Activated CD4-positive, alpha-beta T cell treated with anti-CD3 and anti-CD28 coated beads, Interleukin-10, Interleukin-2, amounts not matched to agents 100 ng/mL and 50 ng/mL, durations not matched to agents 16 hours and 8 hours (primary cell): ENCODE measurements at regions not wholly inside any gene's neighbourhood (a gene's known extent, or its start where the extent isn't known, plus 50 kb on each side); places are given as distances from the start of the nearest gene placed in this dataset.

Source experiments
- DNase-seq: peaks from one replicate; pipeline ENCODE4 v3.0.0-alpha.2; 2020

- no peak for DNase-seq
These were observed 573.1 kb upstream of the SOX11 start for GRCh38 chr2:5119046-5119445.

DNA sequence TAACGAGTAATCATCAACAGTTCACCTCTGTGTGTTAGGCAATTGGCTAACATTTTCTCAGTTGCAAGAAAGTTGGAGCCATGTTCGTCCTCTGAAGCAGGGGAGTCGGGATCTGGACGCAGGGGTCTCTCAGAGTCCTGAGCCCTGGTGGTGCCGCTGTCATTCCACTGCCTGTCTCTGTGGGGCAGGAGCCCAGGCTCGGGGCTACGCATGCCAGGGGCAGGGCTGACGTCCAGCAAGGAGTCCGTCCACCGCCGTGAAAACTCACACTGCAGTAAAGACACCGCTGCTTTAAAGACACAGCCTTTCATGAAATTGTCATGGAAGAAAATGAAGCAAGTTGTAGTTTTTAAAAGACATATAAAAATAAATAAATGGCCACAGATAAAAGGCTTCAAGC, 571.1 kb upstream of the SOX11 start:
- no peak for DNase-seq

GRCh38 chr2:5121642-5122041, 570.5 kb upstream of the SOX11 start:
- no peak for DNase-seq

- no peak for DNase-seq
These were observed 568.5 kb upstream of the SOX11 start for GRCh38 chr2:5123582-5124196.

DNA sequence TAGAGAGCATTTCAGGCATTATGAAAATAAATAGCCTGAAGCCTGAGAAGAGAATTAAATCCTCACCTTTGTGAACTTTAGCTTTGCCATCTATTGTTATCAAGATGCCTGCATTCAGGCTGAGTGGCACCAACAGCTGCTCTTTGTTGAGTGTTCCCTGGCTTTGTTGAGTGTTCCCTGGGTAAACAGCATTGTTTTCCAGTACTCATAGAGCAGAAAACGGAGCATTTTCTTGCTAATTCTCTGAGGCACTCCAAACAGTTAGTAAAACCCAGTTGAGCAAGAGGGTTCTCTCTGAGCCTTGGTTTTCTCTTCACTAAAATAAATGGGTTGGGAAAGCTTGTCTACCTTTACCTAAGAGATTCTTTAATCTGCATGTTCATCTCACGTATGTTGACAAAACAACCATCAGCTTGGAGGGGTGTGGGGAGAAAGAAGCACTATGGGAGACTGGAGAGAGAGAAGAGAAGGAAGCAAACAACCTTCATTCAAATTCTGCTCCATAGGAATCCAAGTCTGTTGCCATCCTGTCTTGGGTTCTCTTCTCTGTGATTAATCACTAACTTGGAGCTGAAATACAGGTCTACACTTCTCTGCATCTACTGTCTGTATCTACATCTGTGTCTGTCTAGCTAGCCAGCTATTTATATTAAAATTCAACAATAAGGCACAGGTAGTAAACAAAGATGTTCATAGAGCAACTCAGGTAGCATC, 567.0 kb upstream of the SOX11 start:
- DNase-seq: no peak

DNA sequence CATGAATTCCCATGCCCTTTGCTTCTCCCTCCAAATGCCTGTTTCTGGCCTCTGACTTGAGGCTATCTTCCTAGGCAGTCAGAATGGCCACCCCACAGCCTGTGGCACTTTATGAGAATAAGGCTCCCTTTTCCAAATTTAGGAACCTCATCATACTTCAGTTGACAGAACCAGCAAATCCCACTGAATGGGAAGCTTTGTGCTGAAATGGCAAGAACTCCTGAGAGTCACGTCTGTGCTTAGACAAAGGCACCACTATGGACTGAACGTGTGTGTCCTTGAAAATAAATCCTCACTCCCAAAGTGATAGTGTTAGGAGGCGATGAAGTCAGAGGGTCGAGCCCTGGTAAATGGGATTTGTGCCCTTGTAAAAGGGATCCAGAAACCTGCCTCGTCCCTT, 559.9 kb upstream of the SOX11 start:
- DNase-seq: no peak

DNA sequence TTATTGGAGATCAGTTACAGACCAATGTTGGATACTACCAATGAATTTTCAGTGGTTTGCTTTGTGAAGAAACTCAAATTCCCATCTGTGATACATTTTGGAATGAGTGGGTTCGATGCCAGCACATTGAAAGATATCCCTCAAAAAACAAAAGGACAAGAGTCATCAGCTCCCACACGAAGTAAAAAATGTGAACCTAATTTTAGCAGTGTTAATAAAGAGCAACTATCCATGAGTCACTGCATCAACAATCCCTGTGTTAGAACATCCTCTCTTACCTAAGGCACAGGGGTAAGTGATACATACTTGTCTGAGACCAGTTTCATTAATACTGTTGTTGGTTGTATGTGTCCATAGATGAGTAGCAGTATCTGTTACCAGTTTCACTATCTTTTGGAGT, 551.8 kb upstream of the SOX11 start:
- no peak for DNase-seq

- DNase-seq: no peak
These were observed 548.0 kb upstream of the SOX11 start for GRCh38 chr2:5144159-5144558.

- DNase-seq: no peak
These were observed 547.1 kb upstream of the SOX11 start for GRCh38 chr2:5145053-5145452.

GRCh38 chr2:5145801-5146200, 546.4 kb upstream of the SOX11 start:
- DNase-seq: no peak

- no peak for DNase-seq
These were observed 543.6 kb upstream of the SOX11 start for GRCh38 chr2:5148392-5149085.

DNA sequence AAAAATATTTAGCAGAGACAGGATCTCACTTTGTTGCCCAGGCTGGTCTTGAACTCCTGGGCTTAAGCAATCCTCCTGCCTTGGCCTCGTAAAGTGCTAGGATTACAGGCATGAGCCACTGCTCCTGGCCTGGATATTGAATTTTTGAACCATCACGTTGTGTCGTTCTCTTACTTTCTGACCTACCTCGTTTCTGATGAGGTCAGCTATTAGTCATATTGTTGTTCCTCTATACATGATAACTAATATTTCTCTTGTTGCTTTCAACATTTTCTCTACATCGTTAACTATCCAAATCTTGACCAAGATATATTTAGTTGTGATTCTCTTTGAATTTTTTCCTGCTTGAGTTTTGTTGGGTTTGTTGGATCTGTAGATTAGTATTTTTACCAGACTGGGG, 541.3 kb upstream of the SOX11 start:
- DNase-seq: no peak

GRCh38 chr2:5164776-5165525, 527.2 kb upstream of the SOX11 start:
- no peak for DNase-seq

DNA sequence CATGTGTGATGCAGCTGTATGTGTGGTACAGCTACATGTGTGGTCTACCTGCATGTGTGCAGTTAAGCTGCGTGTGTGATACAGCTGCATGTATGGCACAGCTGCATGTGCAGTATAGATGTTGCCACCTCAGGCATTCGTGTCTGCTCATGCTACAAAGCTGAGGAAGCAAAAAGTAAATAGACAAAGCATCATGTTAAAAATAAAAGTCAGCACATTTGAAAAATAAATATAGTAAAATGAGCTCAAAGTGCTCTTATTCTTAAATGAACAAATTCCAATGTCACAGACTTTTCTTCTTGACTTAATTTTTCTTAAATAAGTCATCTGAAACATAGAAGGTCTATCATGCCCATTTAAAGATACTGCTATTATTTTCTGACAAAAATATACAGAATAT, 519.3 kb upstream of the SOX11 start:
- DNase-seq: no peak

DNA sequence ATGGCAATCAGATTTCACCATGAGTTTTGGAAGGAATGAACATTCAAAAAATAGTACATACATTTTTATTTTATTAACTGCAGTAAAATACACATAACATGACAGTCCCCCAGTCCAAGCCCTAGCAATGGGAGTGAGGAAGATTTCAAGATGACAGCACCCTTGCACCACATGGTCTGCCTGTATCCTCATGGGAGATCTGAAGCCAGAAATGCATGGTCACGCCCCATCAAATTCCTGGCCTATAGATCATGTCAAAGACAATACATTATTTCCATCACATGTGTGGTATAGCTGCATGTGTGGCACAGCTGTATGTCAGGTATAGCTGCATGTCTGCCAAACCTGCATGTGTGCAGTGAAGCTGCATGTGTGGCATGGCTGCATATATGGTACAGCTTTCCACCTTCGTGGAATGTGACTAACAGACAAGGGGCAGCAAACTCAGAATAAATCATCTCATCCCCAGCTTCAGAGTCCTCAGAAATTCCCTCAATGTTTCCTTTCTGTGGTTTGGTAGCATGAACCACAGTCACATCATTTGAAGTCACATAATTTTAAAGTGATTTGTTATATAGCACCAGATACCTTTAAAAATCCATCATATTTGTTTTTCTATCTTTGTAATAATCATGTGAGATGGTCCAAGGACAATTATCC, 518.2 kb upstream of the SOX11 start:
- DNase-seq: no peak

DNA sequence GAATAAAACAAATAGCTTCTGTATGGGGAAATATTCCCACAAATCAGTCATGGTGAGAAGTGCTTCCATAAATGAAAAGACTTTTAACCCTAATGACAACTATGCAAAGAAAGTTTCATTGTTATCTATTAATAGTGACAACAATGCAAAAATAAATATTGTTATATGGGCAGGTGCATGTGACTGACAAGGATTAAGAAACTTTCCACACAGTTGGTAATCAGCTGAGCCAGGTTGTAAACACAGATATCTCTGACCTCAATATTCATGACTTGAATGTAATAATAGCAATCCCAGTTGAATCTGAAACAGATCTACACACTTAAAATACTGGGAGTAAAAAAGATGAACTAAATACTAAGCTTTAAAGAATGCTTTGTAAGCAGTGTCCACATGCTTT, 517.0 kb upstream of the SOX11 start:
- no peak for DNase-seq

- DNase-seq: no peak
These were observed 515.4 kb upstream of the SOX11 start for GRCh38 chr2:5176764-5177163.

GRCh38 chr2:5183031-5183430, 509.2 kb upstream of the SOX11 start:
- DNase-seq: no peak

- no peak for DNase-seq
These were observed 504.9 kb upstream of the SOX11 start for GRCh38 chr2:5187283-5187682.

- no peak for DNase-seq
These were observed 503.5 kb upstream of the SOX11 start for GRCh38 chr2:5188636-5189035.

DNA sequence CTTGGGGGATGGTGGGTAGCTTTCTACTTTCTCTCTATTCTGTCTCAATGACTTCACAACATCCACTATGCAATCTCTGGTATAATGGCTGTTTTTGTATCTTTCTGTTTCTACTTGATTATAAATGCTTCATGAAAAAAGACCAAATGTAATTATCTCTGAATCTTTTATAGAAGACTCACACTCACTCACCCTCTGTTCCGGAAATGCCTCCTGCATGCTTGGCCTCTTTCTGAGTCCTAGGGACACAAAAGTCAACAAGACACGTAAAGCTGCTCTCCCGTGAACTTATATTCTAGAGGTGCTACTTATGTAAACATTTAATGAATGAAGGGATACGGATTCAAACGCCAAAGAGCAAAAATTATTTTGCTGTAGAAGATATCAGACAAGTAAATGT, 502.2 kb upstream of the SOX11 start:
- no peak for DNase-seq

GRCh38 chr2:5195636-5196035, 496.5 kb upstream of the SOX11 start:
- no peak for DNase-seq

DNA sequence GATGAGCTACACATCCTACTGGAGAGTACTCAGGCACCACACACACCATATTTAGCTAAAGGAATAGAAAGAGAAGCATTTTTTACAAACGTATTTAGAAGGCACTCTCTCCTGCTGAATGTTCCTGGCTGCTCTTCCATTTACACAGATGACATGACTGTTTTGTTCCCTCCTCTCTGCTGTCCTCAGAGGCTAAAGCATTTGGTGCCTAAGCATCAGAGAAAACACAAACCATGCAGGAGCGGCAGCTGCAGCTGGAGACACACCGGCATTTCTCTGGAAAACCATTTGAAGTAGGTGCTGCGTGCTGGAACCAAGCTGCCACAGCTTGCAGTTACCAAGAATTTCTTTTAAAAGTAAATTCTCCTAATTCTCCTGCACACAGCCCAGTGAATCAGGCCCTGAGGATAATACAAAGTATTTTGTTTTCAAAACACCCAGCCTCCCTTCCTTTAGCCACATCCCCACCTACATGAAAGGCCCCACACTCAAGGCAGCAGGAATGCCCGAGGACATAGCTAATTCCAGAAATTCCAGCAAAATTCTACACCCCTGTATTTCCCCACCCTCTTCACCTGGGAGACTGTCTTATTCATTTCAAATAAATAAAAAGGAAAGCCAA, 488.9 kb upstream of the SOX11 start:
- no peak for DNase-seq
